ENCODE measurements at regions not wholly inside any gene's neighbourhood (a gene's known extent, or its start where the extent isn't known, plus 50 kb on each side); places are given as distances from the start of the nearest gene placed in this dataset.

DNA sequence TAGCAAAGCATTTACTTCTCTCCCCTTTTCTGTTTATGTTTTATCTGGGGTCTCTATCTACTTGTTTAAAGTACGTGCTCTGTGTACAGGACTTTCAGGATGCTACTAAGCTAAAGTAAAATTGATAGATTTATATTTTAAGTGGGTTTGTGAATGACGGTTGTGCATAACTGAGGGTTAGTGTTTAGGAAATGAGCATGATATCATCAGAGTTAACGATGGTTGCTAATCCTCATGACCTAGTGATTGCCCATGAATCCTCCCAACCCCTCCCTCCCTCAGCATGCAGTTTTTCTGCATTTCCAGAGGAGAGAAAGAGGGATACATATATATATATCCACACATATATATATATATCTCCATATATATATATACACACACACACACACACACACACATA, 957.2 kb downstream of the TUSC7 start:
- no peak for DNase-seq (ENCODE audit: low spot score)
- TF ChIP-seq, protein P1, sequence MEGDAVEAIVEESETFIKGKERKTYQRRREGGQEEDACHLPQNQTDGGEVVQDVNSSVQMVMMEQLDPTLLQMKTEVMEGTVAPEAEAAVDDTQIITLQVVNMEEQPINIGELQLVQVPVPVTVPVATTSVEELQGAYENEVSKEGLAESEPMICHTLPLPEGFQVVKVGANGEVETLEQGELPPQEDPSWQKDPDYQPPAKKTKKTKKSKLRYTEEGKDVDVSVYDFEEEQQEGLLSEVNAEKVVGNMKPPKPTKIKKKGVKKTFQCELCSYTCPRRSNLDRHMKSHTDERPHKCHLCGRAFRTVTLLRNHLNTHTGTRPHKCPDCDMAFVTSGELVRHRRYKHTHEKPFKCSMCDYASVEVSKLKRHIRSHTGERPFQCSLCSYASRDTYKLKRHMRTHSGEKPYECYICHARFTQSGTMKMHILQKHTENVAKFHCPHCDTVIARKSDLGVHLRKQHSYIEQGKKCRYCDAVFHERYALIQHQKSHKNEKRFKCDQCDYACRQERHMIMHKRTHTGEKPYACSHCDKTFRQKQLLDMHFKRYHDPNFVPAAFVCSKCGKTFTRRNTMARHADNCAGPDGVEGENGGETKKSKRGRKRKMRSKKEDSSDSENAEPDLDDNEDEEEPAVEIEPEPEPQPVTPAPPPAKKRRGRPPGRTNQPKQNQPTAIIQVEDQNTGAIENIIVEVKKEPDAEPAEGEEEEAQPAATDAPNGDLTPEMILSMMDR (IDR thresholded peaks at IDR 0.05; ENCODE audit: extremely low read depth, missing control alignments) = no peak

DNA sequence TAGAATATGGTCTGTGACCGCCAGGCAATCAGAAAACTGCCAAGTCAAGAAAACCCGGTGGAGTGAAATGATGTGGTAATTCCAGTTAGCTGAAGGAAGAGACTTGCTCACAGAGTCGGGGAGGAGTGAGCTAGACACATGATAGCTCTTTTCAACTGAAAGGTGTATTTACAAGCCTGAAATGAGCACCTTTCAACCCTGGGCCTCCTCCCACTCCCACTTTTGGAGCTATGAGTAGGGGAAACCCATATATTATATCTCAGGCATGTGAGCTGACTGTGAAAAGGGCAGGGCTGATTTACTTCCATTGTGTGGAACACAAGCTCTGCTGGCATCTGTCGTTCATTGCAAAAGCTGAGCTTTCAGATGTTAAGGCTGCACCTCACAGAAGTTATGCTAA, 960.2 kb downstream of the TUSC7 start:
- no peak for DNase-seq (ENCODE audit: low spot score)
- TF ChIP-seq, protein P1 (IDR thresholded peaks at IDR 0.05; ENCODE audit: extremely low read depth, missing control alignments) = no peak

- TF ChIP-seq, protein P1 (IDR thresholded peaks at IDR 0.05; ENCODE audit: extremely low read depth, missing control alignments) = no peak
- no peak for DNase-seq (ENCODE audit: low spot score)
These were observed 962.2 kb downstream of the TUSC7 start for GRCh38 chr3:117671722-117672318.

DNA sequence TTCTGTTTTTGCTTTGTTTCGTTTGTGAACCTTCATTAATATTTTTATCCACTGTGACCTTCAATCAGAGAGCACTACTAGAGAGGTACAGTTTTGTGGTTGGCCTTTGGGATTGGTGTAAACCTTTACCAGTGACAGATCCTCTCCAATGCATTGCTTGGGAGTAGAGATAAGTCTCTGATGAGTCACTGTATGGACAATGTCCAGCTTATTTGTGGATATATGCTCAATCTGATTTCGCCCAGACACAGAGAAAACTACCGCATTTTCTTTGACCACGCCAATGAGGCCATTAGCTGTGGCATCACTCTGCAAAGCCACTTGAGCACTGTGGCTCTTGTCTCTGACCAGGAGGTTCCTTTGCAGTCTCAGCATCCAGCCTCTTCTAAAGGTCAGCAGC, 964.7 kb downstream of the TUSC7 start:
- no peak for DNase-seq (ENCODE audit: low spot score)
- TF ChIP-seq, protein P1 (IDR thresholded peaks at IDR 0.05; ENCODE audit: extremely low read depth, missing control alignments) = no peak

DNA sequence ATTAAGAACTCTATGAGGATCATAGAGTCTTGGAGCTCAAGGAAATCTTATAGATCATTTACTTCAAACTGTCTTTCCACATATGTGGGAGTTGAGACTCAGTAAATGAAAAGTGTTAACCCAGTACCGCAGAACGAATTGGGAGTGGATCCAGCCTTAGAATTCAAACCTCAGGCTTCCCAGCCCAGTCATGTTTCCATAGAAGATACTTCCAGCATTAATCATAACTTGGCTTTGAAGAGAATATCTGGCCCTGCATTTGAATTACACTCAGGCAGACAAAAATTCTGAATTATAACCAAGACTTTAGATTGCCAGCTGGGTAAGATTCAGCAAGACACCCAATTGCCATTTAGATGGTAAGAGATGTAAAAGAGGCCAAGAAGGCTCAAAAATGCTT, 972.0 kb downstream of the TUSC7 start:
- TF ChIP-seq, protein P1 (IDR thresholded peaks at IDR 0.05; ENCODE audit: extremely low read depth, missing control alignments) = no peak

GRCh38 chr3:117687096-117687495, 977.5 kb downstream of the TUSC7 start:
- TF ChIP-seq, protein P1 (IDR thresholded peaks at IDR 0.05; ENCODE audit: extremely low read depth, missing control alignments) = no peak
- DNase-seq (ENCODE audit: low spot score) = no peak

More for the DNA sequence above, 972.0 kb downstream of the TUSC7 start:
- no peak for DNase-seq (ENCODE audit: low spot score)

DNA sequence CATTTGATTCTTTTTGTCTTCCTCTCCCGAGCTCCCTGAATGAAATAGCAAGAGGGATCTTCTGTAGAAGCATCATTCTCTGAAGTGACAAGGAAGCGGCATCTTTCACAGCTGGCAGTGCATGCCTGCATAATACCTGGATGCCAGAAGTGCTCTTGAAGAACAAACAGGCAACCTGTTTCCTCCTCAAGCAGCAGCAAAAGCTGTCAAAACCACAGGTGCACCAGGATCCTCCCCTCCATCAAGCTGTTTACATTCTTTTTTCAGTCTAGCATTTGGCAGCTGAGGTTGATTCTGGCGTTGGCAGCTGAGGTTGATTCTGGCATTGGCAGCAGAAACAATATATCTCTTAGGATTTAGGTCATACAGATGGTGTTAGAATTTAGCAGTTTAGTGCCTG, 979.0 kb downstream of the TUSC7 start:
- TF ChIP-seq, protein P1 (IDR thresholded peaks at IDR 0.05; ENCODE audit: extremely low read depth, missing control alignments) = no peak
- DNase-seq (ENCODE audit: low spot score) = no peak

All from GM20000 (cell line).